ENCODE measurements at regions not wholly inside any gene's neighbourhood (a gene's known extent, or its start where the extent isn't known, plus 50 kb on each side); places are given as distances from the start of the nearest gene placed in this dataset.

DNA sequence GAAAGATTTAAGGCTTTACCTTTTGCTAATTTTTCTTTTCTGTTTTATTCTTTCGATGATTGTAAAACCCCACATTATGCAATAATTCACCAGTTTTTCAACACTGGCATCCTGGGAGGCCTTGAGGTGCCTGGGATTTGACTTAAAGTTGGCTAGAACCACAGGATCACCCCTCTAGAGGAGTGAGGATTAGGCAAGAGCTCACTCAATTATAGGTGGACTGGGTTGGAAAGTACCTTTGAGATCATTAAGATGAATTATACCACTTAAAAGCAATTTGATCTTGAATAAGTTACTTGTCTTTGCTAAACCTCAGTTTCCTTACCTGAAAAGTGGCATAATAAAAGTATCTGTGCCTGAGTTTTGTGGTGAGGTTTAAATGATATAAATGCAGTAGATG lies 212.8 kb upstream of the TPRG1 start:
- no peak for DNase-seq (ENCODE audit: low spot score)
- Mint-ChIP-seq H3K9me3 (no peaks in the 10 kb centered on the region), H3K27me3 (ENCODE audit: insufficient read depth, low read depth) (no peaks in the 10 kb centered on the region), H3K4me3 (no peak overlapping the region), H3K27ac (no peak overlapping the region), H3K36me3 (no peaks in the 10 kb centered on the region), H3K4me1 (peaks cover 5% of the 10 kb centered on the region)
- Histone ChIP-seq H3K4me3 (no peak overlapping the region), H4K20me1 (ENCODE audit: low read depth) (no peaks in the 10 kb centered on the region), H2AFZ (replicated peaks) (no peak overlapping the region), H3K9me3 (ENCODE audit: low read depth) (no peaks in the 10 kb centered on the region), H3K27ac (no peak overlapping the region), H3K36me3 (no peaks in the 10 kb centered on the region), H3F3A (ENCODE audit: low read depth) (no peaks in the 10 kb centered on the region), H3K27me3 (no peaks in the 10 kb centered on the region), H3K9ac (no peak overlapping the region), H3K4me2 (no peak overlapping the region), H3K4me1 (peaks cover 3% of the 10 kb centered on the region), H3K79me2 (ENCODE audit: low read depth) (no peaks in the 10 kb centered on the region)
- TF ChIP-seq, protein P1, sequence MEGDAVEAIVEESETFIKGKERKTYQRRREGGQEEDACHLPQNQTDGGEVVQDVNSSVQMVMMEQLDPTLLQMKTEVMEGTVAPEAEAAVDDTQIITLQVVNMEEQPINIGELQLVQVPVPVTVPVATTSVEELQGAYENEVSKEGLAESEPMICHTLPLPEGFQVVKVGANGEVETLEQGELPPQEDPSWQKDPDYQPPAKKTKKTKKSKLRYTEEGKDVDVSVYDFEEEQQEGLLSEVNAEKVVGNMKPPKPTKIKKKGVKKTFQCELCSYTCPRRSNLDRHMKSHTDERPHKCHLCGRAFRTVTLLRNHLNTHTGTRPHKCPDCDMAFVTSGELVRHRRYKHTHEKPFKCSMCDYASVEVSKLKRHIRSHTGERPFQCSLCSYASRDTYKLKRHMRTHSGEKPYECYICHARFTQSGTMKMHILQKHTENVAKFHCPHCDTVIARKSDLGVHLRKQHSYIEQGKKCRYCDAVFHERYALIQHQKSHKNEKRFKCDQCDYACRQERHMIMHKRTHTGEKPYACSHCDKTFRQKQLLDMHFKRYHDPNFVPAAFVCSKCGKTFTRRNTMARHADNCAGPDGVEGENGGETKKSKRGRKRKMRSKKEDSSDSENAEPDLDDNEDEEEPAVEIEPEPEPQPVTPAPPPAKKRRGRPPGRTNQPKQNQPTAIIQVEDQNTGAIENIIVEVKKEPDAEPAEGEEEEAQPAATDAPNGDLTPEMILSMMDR (IDR thresholded peaks at IDR 0.05): no peak
- TF ChIP-seq EZH2 (IDR thresholded peaks at IDR 0.05) (no peak), EZH2phosphoT487 (IDR thresholded peaks at IDR 0.05) (no peak)

DNA sequence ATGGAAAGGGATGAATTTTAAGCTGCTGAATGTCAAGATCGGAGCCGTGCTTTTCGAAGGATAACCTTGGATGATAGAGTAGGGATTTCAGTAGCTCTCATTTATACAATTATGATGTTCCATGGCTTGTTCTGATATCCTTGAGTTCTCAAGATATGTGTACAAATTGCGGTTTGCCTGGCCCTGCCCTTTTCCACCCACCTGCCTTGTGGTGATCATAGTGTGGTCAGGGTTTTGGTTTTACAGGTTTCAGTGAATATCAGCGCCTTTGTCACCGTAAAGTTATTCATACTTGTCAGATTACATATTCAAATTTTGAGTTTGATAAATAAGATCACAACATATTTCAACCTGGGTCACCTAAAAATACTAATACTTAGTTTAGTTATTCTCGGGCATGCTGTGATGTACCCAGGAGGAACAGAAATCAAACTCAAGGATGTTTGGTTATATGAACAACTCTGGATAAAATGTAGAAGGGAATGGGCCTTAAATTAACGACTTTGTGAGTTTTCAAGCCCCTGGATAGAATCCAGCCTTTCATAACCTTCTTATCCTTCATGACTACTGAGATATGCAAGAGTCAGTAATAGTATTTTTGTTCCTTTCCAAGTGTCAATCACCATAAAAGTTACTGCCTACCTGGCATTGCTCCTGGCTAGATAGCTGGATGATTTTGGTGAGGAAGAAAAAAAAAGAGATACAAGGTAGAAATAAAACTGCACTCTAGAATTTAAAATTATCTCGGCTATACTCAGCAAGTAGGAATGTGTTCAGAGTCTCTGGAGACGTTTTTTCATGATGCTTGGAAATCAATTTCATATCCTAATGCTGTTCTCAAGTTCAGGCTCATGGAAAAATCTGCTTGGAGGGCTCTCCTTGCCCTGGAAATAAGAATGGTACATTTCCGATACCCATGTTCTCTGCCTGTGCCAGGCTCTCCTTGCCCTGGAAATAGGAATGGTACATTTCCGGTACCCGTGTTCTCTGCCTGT lies 209.2 kb upstream of the TPRG1 start:
- H4K20me1 ChIP-seq (ENCODE audit: low read depth): no peaks in the 10 kb centered on the region
- no peak overlapping the region for H2AFZ ChIP-seq (replicated peaks)
- Mint-ChIP-seq H3K4me3 (no peak overlapping the region), H3K27ac (no peak overlapping the region), H3K9me3 (peaks cover 3% of the 10 kb centered on the region), H3K27me3 (ENCODE audit: insufficient read depth, low read depth) (no peaks in the 10 kb centered on the region), H3K36me3 (no peaks in the 10 kb centered on the region), H3K4me1 (peaks cover 5% of the 10 kb centered on the region)
- H3F3A ChIP-seq (ENCODE audit: low read depth): no peaks in the 10 kb centered on the region
- no peak overlapping the region for H3K4me3 ChIP-seq
- no peaks in the 10 kb centered on the region for H3K36me3 ChIP-seq
- no peak overlapping the region for H3K4me2 ChIP-seq
- no peak for DNase-seq (ENCODE audit: low spot score)
- H3K79me2 ChIP-seq (ENCODE audit: low read depth): no peaks in the 10 kb centered on the region
- H3K9me3 ChIP-seq (ENCODE audit: low read depth): no peaks in the 10 kb centered on the region
- H3K4me1 ChIP-seq: peaks cover 4% of the 10 kb centered on the region
- no peak overlapping the region for H3K27ac ChIP-seq
- TF ChIP-seq EZH2phosphoT487 (IDR thresholded peaks at IDR 0.05) (no peak), EZH2 (IDR thresholded peaks at IDR 0.05) (no peak)
- TF ChIP-seq, protein P1 (IDR thresholded peaks at IDR 0.05): no peak
- H3K27me3 ChIP-seq: no peaks in the 10 kb centered on the region
- no peak overlapping the region for H3K9ac ChIP-seq

DNA sequence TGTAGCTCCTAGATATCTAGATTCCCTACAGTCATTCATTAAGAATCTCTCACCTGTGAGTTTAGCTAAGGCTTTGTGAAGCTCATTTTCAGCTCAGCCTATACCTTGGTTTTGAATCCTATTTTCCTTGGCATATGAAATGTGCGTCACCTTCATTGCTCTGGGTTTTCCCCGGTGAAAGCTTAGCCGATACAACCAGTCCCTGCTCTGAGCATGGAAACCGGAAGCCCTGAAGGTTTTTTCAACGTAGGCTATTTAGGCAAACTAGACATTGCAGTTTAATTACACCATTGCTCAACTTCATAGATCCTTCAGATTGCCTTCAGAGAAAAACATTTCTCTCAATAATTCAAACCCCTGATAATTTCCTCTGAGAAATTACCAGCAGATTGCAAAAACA lies 206.8 kb upstream of the TPRG1 start:
- Mint-ChIP-seq H3K27me3 (ENCODE audit: insufficient read depth, low read depth) (no peaks in the 10 kb centered on the region), H3K4me1 (peaks cover 5% of the 10 kb centered on the region), H3K36me3 (no peaks in the 10 kb centered on the region), H3K4me3 (no peak overlapping the region), H3K9me3 (peaks cover 3% of the 10 kb centered on the region), H3K27ac (no peak overlapping the region)
- no peaks in the 10 kb centered on the region for H3K9me3 ChIP-seq (ENCODE audit: low read depth)
- H3K79me2 ChIP-seq (ENCODE audit: low read depth): no peaks in the 10 kb centered on the region
- no peak overlapping the region for H2AFZ ChIP-seq (replicated peaks)
- H3K27ac ChIP-seq: no peak overlapping the region
- H4K20me1 ChIP-seq (ENCODE audit: low read depth): no peaks in the 10 kb centered on the region
- H3K4me1 ChIP-seq: peaks cover 4% of the 10 kb centered on the region
- no peak for DNase-seq (ENCODE audit: low spot score)
- TF ChIP-seq, protein P1 (IDR thresholded peaks at IDR 0.05): no peak
- no peaks in the 10 kb centered on the region for H3K27me3 ChIP-seq
- no peak overlapping the region for H3K9ac ChIP-seq
- no peak overlapping the region for H3K4me2 ChIP-seq
- no peaks in the 10 kb centered on the region for H3F3A ChIP-seq (ENCODE audit: low read depth)
- H3K36me3 ChIP-seq: no peaks in the 10 kb centered on the region
- no peak overlapping the region for H3K4me3 ChIP-seq

Measured in neural progenitor cell (in vitro differentiated cells).